ENCODE measurements at regions not wholly inside any gene's neighbourhood (a gene's known extent, or its start where the extent isn't known, plus 50 kb on each side); places are given as distances from the start of the nearest gene placed in this dataset.

DNA sequence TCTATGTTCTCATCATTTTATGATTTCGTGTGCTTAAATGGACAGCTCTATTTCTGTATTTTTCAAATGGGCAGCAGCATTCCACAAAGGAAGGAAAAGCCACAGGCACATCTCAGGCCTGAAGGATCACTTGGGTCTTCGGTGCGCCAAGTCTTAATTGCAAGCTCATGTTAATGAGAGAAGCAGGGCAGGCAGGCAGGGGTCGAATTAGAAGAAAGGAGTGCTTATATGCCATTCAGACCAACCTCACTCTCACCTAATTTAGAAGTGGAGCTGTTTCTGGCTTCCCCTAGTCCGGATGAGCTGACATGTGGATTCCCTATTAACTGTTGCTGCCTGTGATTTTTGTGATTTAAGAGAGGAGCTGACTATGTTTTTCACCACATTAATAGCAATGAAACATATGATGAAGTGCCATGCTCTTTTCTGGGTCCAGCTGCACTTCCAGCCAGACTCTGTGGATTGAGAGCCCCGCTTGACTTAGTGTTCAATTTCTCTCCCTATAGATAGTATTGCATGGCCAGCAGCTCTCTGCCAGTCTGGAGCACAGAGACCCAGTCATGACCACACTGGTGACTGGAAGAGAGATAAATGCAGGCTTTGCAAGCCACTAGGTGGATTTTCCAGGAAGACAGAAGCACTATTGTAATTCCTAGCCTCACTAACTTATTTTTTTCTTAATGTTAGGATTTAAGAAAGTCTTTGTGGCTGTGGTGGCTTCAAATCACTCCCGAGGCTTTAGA is 373.9 kb upstream of the FAT3 start:
- Mint-ChIP-seq H3K36me3 (ENCODE audit: low read depth) (no peaks in the 10 kb centered on the region), H3K27me3 (ENCODE audit: low read depth) (peaks cover 5% of the 10 kb centered on the region), H3K4me3 (no peak overlapping the region), H3K27ac (peak overlapping the region in 1 of 3 experiments; percentile 24), H3K9me3 (no peaks in the 10 kb centered on the region), H3K4me1 (peaks cover 9% of the 10 kb centered on the region)
- TF ChIP-seq, protein P1, sequence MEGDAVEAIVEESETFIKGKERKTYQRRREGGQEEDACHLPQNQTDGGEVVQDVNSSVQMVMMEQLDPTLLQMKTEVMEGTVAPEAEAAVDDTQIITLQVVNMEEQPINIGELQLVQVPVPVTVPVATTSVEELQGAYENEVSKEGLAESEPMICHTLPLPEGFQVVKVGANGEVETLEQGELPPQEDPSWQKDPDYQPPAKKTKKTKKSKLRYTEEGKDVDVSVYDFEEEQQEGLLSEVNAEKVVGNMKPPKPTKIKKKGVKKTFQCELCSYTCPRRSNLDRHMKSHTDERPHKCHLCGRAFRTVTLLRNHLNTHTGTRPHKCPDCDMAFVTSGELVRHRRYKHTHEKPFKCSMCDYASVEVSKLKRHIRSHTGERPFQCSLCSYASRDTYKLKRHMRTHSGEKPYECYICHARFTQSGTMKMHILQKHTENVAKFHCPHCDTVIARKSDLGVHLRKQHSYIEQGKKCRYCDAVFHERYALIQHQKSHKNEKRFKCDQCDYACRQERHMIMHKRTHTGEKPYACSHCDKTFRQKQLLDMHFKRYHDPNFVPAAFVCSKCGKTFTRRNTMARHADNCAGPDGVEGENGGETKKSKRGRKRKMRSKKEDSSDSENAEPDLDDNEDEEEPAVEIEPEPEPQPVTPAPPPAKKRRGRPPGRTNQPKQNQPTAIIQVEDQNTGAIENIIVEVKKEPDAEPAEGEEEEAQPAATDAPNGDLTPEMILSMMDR (IDR thresholded peaks at IDR 0.05; ENCODE audit: unreplicated experiment in 3 of 3): no peak

DNA sequence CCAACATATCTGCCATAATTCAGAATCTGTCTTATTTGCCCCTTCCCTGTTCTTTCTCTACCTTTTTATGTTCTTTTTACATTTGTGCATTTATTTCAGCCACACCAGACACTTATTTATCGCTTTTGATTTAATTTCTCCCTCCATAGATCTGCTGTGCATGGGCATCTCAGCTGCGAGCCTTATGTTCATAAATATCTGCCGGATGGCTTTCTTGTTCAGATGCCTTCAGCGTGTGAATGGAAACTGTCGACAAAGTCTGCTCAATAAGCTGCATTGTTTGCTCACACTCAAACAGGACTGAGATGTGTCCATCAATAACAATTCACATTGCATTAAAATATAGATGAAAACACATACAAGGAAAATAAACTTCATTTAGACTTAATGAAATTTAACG is 374.6 kb upstream of the FAT3 start:
- Mint-ChIP-seq H3K4me3 (no peak overlapping the region), H3K27ac (no peak overlapping the region), H3K9me3 (no peaks in the 10 kb centered on the region), H3K27me3 (ENCODE audit: low read depth) (peaks cover 5% of the 10 kb centered on the region), H3K4me1 (peaks cover 9% of the 10 kb centered on the region), H3K36me3 (ENCODE audit: low read depth) (no peaks in the 10 kb centered on the region)
- TF ChIP-seq, protein P1 (IDR thresholded peaks at IDR 0.05; ENCODE audit: unreplicated experiment in 3 of 3): no peak

DNA sequence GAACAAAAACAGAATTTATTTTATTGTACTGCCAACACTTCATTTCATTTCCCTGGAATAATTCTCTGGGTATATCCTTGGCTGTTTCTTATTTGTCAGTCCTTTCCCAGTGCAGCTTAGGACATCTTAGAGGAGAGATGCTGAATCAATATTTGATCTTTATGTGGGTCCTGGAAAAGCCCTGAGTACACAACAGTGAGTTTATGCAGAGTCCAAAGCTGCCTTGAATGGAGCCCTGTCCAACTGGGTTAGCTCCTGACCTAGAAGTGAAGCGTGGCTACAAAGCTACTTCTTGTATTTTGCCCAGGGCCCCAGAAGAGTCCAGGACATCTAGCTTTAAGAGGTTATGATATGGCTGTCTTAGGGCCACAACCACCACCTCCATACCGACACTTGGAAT is 378.0 kb upstream of the FAT3 start:
- H3K27me3 Mint-ChIP-seq (ENCODE audit: low read depth): peaks cover 5% of the 10 kb centered on the region
- H3K36me3 Mint-ChIP-seq (ENCODE audit: low read depth): no peaks in the 10 kb centered on the region
- H3K9me3 Mint-ChIP-seq: no peaks in the 10 kb centered on the region
- no peak overlapping the region for H3K27ac Mint-ChIP-seq
- no peak overlapping the region for H3K4me3 Mint-ChIP-seq
- peaks cover 9% of the 10 kb centered on the region for H3K4me1 Mint-ChIP-seq
- TF ChIP-seq, protein P1 (IDR thresholded peaks at IDR 0.05; ENCODE audit: unreplicated experiment in 3 of 3): no peak

DNA sequence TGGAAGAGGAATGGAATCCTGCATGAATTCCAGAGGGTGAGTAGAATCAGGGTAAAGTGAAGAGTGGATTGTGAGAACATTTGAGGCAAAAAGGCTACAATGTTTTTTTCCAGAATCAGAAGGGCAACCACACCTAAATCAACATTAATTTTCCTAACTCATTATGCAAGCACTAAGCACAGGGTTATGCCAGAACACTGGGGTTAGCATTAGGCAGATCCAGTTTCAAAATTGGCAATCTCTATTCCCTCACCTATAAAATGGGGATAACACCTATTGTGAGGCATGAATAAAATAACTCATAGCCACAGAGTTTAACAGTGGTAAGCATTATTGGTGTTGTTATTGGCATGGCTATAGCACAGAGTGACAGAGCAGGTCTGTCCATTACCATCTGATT is 378.6 kb upstream of the FAT3 start:
- H3K4me3 Mint-ChIP-seq: no peak overlapping the region
- no peaks in the 10 kb centered on the region for H3K36me3 Mint-ChIP-seq (ENCODE audit: low read depth)
- peaks cover 5% of the 10 kb centered on the region for H3K4me1 Mint-ChIP-seq
- no peaks in the 10 kb centered on the region for H3K9me3 Mint-ChIP-seq
- H3K27me3 Mint-ChIP-seq (ENCODE audit: low read depth): peaks cover 5% of the 10 kb centered on the region
- no peak overlapping the region for H3K27ac Mint-ChIP-seq
- TF ChIP-seq, protein P1 (IDR thresholded peaks at IDR 0.05; ENCODE audit: unreplicated experiment in 3 of 3): no peak

DNA sequence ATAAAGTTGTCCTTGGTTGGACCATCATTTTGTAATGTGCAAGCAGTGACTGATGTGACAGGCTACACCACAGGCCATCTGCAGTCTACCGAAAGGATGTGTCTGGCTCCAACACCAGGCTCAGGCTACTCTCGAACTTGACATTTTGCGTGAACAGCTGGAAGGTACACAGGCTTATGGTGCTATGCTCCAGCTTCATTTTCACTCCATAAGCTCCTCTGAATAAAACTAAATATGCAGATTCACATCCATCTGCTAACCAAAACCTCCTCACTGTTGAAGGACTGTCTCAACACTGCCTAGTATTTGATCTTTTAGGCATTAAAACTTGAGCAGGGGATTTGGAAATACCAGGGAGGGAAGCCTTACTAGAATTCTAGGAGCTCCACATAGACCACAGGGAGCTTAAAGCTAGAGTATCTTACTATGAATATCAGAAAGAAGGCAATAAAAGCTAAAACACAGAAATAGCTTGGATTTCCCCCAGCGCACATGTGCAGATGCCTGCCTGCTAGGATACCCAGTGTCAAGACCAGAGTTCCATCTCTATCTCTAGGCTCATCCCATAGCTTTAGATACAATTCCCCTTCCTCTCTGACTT is 383.9 kb upstream of the FAT3 start:
- TF ChIP-seq, protein P1 (IDR thresholded peaks at IDR 0.05; ENCODE audit: unreplicated experiment in 3 of 3): no peak
- no peak overlapping the region for H3K4me3 Mint-ChIP-seq
- no peak overlapping the region for H3K27ac Mint-ChIP-seq
- no peaks in the 10 kb centered on the region for H3K36me3 Mint-ChIP-seq (ENCODE audit: low read depth)
- H3K4me1 Mint-ChIP-seq: peaks cover 8% of the 10 kb centered on the region
- H3K27me3 Mint-ChIP-seq (ENCODE audit: low read depth): no peaks in the 10 kb centered on the region
- H3K9me3 Mint-ChIP-seq: no peaks in the 10 kb centered on the region

Data from nephron (organoid).